Left renal pelvis (tissue), 4 donors: ENCODE measurements at regions not wholly inside any gene's neighbourhood (a gene's known extent, or its start where the extent isn't known, plus 50 kb on each side); places are given as distances from the start of the nearest gene placed in this dataset.
"Not testable (repeated sequence)": the region's sequence is repeated elsewhere in the genome, so short reads cannot be mapped to it uniquely, and the experiment has no call there.

Experiments used
- DNase-seq, 4 donors: peaks; one replicate each; pipeline ENCODE4 v3.0.0-alpha.2; 2013; ENCODE audit warnings: low read depth in 4 of 4, low spot score in 3 of 4

DNA sequence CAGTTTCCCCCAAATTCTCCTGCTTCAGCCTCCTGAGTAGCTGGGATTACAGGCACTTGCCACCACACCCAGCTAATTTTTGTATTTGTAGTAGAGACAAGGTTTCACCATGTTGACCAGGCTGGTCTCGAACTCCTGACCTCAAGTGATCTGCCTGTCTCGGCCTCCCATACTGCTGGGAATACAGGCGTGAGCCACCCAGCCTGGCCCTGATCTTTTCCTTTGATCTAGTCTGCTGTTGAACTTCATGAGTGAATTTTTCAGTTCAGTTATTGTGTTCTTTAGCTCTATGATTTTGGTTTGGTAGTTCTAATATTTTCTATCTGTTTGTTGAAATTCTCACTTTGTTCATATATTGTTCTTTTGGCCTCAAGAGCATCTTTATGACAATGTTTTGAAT lies 83.4 kb upstream of the RAP2C start:
- DNase-seq: not testable (repeated sequence)

DNA sequence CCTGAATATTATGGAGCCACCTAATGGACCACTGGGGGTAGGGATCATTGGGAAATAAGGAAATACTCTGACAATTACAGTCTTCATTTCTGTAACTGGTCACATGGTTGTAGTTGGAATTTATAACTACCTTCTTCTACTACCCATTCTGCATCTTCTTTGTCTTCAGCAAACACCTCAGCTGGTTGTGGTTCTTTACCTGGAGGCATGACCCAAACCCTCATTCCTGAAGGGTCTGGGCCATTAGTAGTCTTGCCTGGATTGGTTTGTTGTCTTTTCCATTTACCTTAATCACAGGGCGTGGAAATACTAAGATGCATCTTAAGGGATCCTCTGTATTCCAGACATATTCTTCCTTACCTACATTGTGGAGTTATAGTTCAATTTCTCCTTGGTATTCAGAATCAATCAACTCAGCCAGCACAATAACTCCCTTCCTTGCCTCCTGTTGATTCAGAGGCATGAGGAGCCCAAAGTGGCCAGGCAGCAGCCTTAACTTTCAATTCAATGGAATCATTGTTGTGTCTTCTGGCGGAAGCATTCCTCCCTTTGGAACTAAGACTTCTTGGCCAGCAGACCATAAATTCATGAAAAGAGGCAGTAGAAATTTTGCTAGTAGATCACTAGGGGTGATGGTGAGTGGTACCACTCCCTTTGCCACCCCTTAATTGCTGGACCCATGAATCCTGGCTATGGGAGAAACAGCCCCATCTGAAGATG lies 75.7 kb upstream of the RAP2C start:
- no peak for DNase-seq

DNA sequence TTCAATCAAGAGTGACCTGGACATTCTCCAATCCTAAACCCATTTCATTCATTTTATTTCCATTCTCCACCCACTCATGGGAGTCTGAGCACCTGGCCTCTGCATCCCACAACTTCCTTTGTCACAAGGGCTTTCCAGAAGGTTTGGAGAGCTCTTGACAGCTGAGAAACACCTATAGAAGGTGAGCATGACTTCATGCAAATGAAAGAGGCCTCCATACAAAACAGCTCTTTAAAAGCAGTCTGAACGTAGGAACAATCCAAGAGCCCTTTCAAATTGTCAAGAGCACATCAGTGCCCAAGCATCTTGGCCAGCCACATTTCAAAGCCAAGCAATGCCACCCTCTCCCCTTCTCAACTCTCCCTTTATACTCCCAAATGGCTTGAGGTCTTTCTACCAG lies 74.9 kb upstream of the RAP2C start:
- no peak for DNase-seq

DNA sequence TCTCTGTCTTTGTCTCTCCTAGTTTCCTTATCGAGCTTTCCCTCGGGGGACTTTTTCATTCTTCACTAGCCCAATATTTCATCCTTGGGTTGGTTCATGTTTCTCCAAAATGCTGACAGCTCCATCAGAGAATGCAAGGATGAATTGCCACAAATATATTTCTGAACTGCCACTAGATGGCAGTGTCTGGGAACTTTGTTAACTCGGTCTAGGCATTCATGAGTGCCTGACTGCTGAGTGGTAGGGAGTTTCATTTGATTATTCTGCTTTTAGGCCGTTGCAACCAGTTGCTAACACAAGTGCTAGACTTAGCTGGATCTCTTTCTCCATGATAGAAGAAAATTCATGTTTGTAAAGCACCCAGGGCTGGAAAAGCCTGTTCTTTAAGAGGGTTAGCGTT lies 73.5 kb upstream of the RAP2C start:
- DNase-seq: peak; percentile 24 to 39 (median 33)

DNA sequence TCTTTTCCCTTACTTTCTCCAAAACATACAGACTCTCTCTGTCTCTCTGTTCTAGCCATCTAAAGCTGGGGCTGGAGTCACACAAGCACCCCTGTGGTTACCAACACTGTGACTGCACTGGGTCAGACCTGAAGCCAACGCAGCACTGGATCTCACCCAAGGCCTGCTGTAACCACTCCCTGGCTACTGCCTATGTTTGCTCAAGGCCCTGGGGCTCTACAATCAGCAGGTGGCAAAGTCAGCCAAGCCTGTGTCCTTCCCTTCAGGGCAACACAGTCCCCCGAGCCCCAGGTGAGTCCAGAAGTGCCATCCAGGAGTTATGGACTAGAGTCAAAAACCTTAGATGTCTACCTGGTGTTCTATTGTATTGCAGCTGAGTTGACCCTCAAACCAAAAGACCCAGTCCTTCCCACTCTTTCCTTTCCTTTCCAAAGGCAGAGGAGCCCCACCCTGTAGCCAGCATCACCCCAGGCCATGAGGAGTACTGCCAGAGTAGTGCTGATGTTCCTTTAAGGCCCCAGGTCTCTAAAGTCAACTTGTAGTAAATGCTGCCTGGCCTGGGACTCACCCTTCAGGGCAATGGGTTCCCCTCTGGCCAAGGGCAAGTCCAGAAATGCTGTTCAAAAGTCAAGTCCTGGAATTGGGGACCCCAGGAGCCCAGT lies 58.8 kb upstream of the RAP2C start:
- DNase-seq: no peak

DNA sequence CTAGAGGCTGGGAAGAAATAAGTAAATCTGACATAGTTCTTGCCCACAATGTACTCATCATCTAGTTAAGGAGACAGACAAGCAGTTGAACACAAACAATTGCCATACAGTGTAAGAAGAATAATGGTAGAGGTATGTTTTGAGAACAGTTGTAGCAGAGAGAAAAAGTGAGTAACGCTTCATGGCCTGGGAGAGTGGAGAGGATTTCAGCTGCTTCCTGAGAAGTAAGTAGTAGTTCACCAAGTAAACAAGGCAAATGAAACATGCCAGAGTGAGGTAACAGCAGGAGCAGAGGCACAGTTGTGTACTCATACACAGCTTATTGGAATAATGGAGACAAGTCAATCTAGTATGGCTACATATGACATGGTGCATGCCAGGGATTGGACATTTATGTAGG lies 53.6 kb upstream of the RAP2C start:
- DNase-seq: no peak

DNA sequence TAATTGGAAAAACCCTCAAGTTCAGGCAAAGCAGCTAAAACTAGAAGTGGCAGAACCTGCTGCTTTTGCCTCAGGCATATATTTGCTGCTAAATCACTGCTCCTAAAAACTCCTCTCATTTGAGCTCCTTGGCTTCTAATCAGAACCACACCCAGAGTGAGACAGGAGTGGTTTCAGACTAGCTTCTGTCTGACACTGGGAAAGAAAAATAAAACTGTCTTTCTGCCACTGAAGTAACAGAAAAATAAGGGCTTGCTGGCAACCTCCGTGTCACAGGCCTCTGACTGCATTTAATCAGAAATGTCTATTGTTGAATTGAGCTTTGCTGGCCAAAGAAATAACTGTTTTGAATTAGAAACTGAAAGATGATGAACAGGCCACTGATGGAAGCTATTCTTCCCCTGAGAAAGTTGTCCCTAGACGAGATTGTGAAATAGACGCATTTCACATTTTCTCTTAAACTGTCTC lies 52.1 kb upstream of the RAP2C start:
- no peak for DNase-seq

DNA sequence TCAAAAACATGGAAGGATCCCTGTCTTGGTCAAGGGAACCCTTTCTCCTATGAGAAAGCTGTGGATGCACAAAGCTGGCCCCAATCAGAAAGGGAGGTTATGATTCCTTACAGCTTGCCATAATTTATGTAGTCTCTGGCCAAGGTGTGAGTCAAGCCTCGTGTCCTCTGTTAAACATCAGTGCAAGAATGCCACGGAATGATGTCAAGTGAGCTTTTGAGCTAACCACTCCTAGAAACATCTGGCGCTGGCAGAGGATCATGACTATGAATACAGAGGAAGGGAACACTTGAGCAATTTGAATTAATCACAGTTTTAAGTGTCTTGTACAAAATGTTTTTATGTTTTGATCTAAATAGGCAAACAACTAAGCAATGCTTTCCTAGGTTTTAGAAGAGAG lies 51.5 kb upstream of the RAP2C start:
- DNase-seq: no peak

DNA sequence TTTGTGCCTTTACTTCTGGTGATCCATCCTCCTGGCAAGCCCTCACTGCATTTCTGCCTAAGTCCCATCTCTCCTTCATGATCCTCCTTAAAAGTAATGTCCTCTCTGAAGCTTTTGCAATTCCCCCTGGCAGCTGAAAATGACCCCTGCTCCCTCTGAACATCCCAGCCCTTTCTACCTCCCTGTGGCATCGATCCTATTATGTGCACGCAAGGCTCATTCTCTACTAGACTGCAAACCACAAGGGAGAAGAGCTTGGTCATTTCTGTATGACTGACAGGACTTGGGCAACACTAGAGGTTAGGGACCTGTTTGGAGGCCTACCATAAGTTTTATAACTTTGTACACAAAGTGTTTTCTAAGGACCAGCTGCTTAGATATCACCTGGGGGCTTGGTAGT lies 50.8 kb upstream of the RAP2C start:
- no peak for DNase-seq
